ENCODE measurements at regions not wholly inside any gene's neighbourhood (a gene's known extent, or its start where the extent isn't known, plus 50 kb on each side); places are given as distances from the start of the nearest gene placed in this dataset.

GRCh38 chr1:218959784-218960183 lies 213.9 kb upstream of the LYPLAL1 start:
- H2AFZ ChIP-seq (ENCODE audit: low read length), result no peak overlapping the region
- no peaks in the 10 kb centered on the region for H3K4me1 ChIP-seq (ENCODE audit: insufficient read depth, low read length, poor library complexity, severe bottlenecking)
- no peak overlapping the region for H3K4me3 ChIP-seq (ENCODE audit: low read depth, low read length, poor library complexity, severe bottlenecking)
- no peaks in the 10 kb centered on the region for H4K20me1 ChIP-seq (ENCODE audit: insufficient read depth, low read length)
- CTCF ChIA-PET (ENCODE audit: unreplicated experiment), result no interaction called here
- no peaks in the 10 kb centered on the region for H3K36me3 ChIP-seq (ENCODE audit: insufficient read depth, low read length)
- POLR2A ChIA-PET, result interaction anchor here (1.6 kb wide), 1 partner anchor 16 kb away, joined by 3 read pairs; no protein-coding TSS in a partner anchor
- no peak for TF ChIP-seq EZH2phosphoT487 (IDR thresholded peaks at IDR 0.05; ENCODE audit: borderline replicate concordance, low read depth, low read length)
- TF ChIP-seq CTCF (conservative IDR thresholded peaks at IDR 0.05; ENCODE audit: low read length), result no peak
- no peaks in the 10 kb centered on the region for H3K9me3 ChIP-seq (ENCODE audit: low read length)
- BruUV-seq (replicated peaks), result no TSS peak
- no peak overlapping the region for H3K4me2 ChIP-seq (ENCODE audit: low read length)
- H3K79me2 ChIP-seq (ENCODE audit: insufficient read depth, low read depth, low read length), result no peaks in the 10 kb centered on the region
- DNase-seq (ENCODE audit: low spot score), result no peak
- intact Hi-C loops (cut with micrococcal nuclease; ENCODE audit: unreplicated experiment), result no loop called here
- H3K27ac ChIP-seq (ENCODE audit: low read depth, low read length, poor library complexity, severe bottlenecking), result no peak overlapping the region
- no peaks in the 10 kb centered on the region for H3K9me2 ChIP-seq (ENCODE audit: insufficient read depth, low read length)

- Histone ChIP-seq H3K4me2 (ENCODE audit: low read length) (no peak overlapping the region), H2AFZ (ENCODE audit: low read length) (no peak overlapping the region), H3K36me3 (ENCODE audit: insufficient read depth, low read length) (no peaks in the 10 kb centered on the region), H3K4me1 (ENCODE audit: insufficient read depth, low read length, poor library complexity, severe bottlenecking) (no peaks in the 10 kb centered on the region), H3K79me2 (ENCODE audit: insufficient read depth, low read depth, low read length) (no peaks in the 10 kb centered on the region), H3K9me2 (ENCODE audit: insufficient read depth, low read length) (no peaks in the 10 kb centered on the region), H3K4me3 (ENCODE audit: low read depth, low read length, poor library complexity, severe bottlenecking) (no peak overlapping the region), H4K20me1 (ENCODE audit: insufficient read depth, low read length) (no peaks in the 10 kb centered on the region), H3K27ac (ENCODE audit: low read depth, low read length, poor library complexity, severe bottlenecking) (no peak overlapping the region), H3K9me3 (ENCODE audit: low read length) (no peaks in the 10 kb centered on the region)
- no peak for TF ChIP-seq EZH2phosphoT487 (IDR thresholded peaks at IDR 0.05; ENCODE audit: borderline replicate concordance, low read depth, low read length)
- TF ChIP-seq CTCF (conservative IDR thresholded peaks at IDR 0.05; ENCODE audit: low read length), result no peak
- BruUV-seq (replicated peaks), result no TSS peak
- no peak for DNase-seq (ENCODE audit: low spot score)
- intact Hi-C loops (cut with micrococcal nuclease; ENCODE audit: unreplicated experiment), result no loop called here
- CTCF ChIA-PET (ENCODE audit: unreplicated experiment), result no interaction called here
- POLR2A ChIA-PET, result no interaction called here
These were observed 209.1 kb upstream of the LYPLAL1 start for GRCh38 chr1:218964471-218965185.

GRCh38 chr1:218965821-218966220 lies 207.9 kb upstream of the LYPLAL1 start:
- Histone ChIP-seq H3K79me2 (ENCODE audit: insufficient read depth, low read depth, low read length) (no peaks in the 10 kb centered on the region), H3K36me3 (ENCODE audit: insufficient read depth, low read length) (no peaks in the 10 kb centered on the region), H3K4me1 (ENCODE audit: insufficient read depth, low read length, poor library complexity, severe bottlenecking) (no peaks in the 10 kb centered on the region), H3K4me2 (ENCODE audit: low read length) (no peak overlapping the region), H3K27ac (ENCODE audit: low read depth, low read length, poor library complexity, severe bottlenecking) (no peak overlapping the region), H2AFZ (ENCODE audit: low read length) (no peak overlapping the region), H3K9me2 (ENCODE audit: insufficient read depth, low read length) (no peaks in the 10 kb centered on the region), H3K9me3 (ENCODE audit: low read length) (no peaks in the 10 kb centered on the region), H3K4me3 (ENCODE audit: low read depth, low read length, poor library complexity, severe bottlenecking) (no peak overlapping the region), H4K20me1 (ENCODE audit: insufficient read depth, low read length) (no peaks in the 10 kb centered on the region)
- intact Hi-C loops (cut with micrococcal nuclease; ENCODE audit: unreplicated experiment), result no loop called here
- POLR2A ChIA-PET, result interaction anchor here (0.6 kb wide), 1 partner anchor 21 kb away, joined by 3 read pairs; no protein-coding TSS in a partner anchor
- DNase-seq (ENCODE audit: low spot score), result no peak
- TF ChIP-seq EZH2phosphoT487 (IDR thresholded peaks at IDR 0.05; ENCODE audit: borderline replicate concordance, low read depth, low read length) (no peak), CTCF (conservative IDR thresholded peaks at IDR 0.05; ENCODE audit: low read length) (no peak)
- BruUV-seq (replicated peaks), result no TSS peak
- CTCF ChIA-PET (ENCODE audit: unreplicated experiment), result no interaction called here

Data from OCI-LY7 (cell line).